Activated CD4-positive, alpha-beta T cell treated with anti-CD3 and anti-CD28 coated beads for 24 hours (primary cell): ENCODE measurements at regions not wholly inside any gene's neighbourhood (a gene's known extent, or its start where the extent isn't known, plus 50 kb on each side); places are given as distances from the start of the nearest gene placed in this dataset.
"Not testable (repeated sequence)": the region's sequence is repeated elsewhere in the genome, so short reads cannot be mapped to it uniquely, and the experiment has no call there.

Source experiments
- DNase-seq, 2 donors: peaks; one replicate each; pipeline ENCODE4 v3.0.0-alpha.2; 2020; ENCODE audit warnings: low read depth in 2 of 2

- no peak for DNase-seq
Measured at GRCh38 chr7:153406486-153406872, 645.7 kb upstream of the DPP6 start.

GRCh38 chr7:153407291-153408046 is 644.7 kb upstream of the DPP6 start:
- no peak for DNase-seq

- DNase-seq = no peak
Measured at GRCh38 chr7:153408360-153409335, 643.5 kb upstream of the DPP6 start.

GRCh38 chr7:153409567-153410342 is 642.4 kb upstream of the DPP6 start:
- DNase-seq = not testable (repeated sequence)

DNA sequence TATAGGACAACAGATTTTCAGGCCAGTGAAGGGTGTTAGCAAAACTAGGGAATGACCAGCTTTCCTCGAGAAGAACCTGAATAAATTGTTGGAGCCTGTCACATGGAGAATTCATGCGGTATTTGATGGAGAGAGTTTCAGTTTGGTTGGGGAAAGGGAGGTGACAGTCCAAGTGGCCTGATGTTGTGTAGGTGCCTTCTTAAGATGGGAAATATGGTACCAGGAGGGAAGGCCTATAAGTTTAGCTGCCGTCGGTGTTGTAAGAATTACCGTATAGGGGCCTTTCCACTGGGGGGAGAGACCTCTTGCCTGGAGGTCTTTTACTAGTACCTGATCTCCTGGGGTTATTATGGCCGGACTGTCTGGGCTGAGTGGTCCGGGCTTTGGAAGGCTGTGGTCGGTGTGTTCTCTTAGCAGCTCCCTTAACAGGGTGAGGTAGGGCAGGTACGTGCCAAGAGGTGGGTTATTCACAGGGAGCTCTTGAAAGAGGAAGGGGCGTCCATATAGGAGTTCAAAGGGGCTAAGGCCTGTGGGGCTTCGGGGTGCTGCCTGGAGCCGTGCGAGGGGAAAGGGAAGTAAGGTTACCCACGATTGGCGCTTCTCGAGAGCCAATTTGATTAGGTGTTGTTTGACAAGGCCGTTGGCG is 641.1 kb upstream of the DPP6 start:
- not testable (repeated sequence) for DNase-seq

DNA sequence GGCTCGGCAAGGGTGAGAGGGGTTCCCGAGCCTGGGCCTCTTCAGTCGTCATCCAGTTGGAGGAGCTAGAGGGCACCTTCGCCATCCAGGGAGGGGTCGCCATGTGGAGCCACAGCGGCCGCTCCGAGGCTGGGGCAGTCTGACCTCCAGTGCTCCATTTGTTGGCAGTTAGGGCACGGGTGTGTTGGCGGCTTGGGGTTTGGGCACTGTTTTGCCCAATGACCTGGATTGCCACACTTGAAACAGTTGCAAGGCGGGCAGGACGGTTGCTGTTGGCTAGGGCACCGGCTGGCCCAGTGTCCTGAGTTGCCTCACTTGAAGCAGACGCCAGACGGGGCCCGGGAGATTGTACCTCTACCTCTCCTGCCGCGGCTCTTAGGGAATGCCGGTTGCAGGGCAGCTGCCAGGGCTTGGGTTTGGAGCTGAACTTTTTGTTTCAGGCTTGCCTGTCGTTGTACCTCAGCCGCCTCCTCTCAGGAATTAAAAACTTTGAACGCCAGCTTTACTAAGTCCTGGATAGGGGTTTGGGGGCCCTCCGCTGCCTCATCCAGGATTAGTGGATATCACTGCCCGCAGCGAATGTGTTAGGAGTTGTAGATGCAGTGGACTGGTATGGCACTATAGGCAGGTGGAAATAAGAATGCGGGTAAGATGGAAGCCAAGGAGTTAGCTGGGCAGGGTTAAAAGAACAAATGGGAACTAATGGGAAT is 639.9 kb upstream of the DPP6 start:
- not testable (repeated sequence) for DNase-seq

DNA sequence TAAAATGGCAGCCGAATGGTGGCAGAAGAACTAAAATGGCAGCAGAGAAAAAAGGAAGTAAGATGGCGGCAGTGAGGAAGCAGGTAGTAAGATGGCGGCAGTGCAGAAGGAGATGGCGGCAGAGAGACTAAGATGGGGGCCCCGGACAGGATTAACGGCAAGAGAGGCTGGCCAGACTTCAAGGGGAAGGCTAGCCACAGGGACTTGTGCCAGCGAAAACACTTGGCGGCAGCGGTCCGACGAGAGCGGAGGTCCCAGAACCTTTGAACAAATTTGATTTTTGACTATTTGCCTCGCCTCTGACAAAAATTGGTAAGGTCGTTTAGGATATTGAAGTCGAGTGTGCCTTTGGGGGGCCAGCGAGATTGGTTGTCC is 639.4 kb upstream of the DPP6 start:
- not testable (repeated sequence) for DNase-seq

DNA sequence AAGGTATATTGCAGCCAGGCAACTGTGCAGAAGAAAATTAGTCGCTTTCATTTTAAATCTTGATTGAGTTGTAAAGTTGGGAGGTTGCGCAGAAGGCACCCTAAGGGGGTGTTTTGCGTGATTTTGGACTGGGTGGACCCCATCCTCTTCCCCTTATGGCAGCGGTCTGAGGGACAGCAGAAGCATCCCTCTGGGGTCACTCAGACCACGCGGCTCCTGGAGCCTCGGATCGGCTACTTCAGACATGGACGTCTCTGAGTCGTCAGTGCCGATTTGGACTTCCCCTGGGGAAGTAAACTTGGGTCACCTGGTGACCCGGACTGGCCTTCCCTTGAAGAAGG is 639.0 kb upstream of the DPP6 start:
- no peak for DNase-seq

DNA sequence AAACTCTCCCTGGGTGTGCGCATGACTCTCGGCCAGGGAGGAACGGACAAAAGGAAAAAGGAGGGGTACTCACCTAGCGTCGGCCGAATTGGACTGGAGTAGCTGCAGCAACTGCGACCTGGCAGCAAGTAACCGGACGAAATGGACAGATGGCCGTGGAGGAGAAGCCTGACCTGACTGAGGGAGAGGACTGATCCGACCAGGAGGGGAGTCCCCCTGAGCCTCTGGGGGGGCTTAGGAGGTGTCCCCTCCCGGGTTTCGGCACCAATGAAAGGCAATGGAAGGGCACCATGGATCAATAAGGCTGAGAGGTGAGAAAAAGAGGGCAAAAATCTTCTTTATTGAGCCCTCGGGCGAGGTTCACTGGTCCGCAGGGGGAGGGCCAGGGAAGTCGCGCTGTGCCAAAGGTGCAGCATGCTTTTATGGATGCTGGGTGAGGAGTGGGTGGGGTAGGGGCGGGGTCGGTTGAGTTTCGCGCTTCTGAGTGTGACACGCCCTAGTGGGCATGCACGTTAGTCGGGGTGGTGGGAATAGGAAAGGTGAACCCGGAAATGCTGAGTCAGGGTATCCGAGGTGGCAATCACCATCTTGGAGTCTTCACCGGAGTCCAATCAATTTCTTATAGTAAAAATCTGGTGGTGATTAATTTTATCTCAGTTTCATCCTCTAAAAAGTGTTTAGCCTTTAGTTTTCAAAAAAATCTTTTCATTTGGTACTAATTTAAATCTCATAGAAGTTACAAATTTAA is 638.5 kb upstream of the DPP6 start:
- no peak for DNase-seq

GRCh38 chr7:153414288-153414629 is 637.9 kb upstream of the DPP6 start:
- no peak for DNase-seq

- DNase-seq = no peak
Measured at GRCh38 chr7:153415632-153416031, 636.6 kb upstream of the DPP6 start.

GRCh38 chr7:153422291-153423209 is 629.6 kb upstream of the DPP6 start:
- DNase-seq = no peak

GRCh38 chr7:153423210-153423590 is 629.0 kb upstream of the DPP6 start:
- no peak for DNase-seq

- DNase-seq = no peak
Measured at GRCh38 chr7:153430931-153431330, 621.3 kb upstream of the DPP6 start.

GRCh38 chr7:153432063-153432462 is 620.1 kb upstream of the DPP6 start:
- no peak for DNase-seq

DNA sequence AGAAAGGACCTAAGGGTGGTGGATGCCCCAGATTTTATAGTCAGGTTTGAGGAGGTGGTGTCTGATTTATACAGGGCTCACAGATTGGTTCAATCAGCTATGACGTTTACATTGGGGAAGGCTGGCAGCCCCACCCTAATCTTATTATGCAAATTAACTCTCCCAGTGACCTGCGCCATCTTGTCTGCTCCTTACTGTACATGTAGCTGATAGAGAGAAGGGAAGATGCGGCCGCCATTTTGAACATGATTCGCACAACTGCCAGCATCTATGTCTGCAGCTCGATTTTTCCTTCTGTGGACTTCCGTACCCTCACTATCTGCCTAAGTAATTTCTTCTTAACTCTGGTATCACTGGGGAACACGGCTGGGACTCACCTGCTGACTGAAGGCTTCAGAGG is 619.0 kb upstream of the DPP6 start:
- DNase-seq = no peak

DNA sequence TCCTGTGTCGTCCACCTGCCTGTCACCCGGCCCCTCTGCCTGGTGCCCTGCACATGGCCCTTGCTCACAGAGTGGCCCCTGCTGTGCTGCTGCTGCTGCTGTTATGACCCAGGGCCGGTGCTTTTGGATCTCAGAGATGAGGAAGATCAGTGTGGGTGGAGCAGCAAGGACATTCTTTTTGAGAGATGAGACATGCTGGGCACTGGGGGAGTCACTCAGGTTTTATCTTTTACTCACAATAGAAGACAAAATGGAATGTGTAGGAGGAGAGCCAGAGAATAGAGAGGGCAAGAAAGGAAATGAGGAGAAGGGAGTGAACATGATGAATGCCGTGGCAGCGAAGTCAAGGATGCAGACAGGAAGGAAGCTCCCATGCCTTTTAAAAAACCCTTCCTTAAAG is 611.5 kb upstream of the DPP6 start:
- no peak for DNase-seq

DNA sequence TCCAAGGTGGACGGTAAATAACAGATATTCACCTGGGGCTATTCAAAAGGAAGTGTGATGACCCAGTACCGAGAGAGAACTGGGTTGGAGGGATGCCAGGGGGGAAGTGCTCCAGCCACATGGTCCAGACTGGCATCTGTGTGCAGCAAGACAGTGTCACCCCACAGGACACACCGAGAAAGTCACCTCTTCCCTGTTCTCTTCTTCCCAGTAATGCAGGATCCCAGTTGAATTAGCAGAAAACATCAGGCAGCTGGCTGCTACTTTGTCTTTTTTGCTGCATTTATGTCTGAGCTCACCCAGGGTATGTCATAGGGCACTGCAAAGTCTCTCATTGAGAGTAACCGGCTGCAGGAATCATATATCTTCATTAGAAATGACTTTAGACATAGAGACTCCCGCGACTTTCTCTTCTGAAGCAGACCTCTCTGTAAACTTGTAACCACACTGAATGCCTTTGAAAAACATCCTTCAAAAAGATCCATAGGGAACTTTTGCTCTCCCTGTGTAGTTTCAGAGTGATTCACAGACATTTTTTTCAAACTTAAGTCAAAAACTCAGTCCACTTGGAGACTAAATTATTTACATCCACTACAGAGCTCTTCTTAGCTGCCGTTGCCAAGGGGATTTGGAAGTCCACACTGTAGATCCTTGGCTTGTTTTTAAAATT is 609.0 kb upstream of the DPP6 start:
- no peak for DNase-seq

- no peak for DNase-seq
Measured at GRCh38 chr7:153444641-153445040, 607.6 kb upstream of the DPP6 start.
